Body of pancreas (tissue), 4 donors: ENCODE measurements at regions not wholly inside any gene's neighbourhood (a gene's known extent, or its start where the extent isn't known, plus 50 kb on each side); places are given as distances from the start of the nearest gene placed in this dataset.

ENCODE experiments used
- ATAC-seq: fragments of 150-250 bp; one replicate; pipeline ENCODE4 v1.9.1; 2016
- DNase-seq, 4 donors: peaks; one replicate each; pipeline ENCODE4 v3.0.0-alpha.2; 2019
- H3K27ac ChIP-seq, 4 donors: fragments of 200-600 bp; sonication (generic); 1 replicate in 3 of 4; 2 replicates in 1 of 4; pipeline versions ENCODE4 v1.5.1 to v1.6.1; 2016 to 2019; ENCODE audit warnings: mild to moderate bottlenecking in 1 of 4, mixed read lengths in 1 of 4, moderate library complexity in 1 of 4
- H3K27me3 ChIP-seq, 2 donors: fragments of 200-600 bp; sonication (generic); one replicate each; pipeline ENCODE4 v1.6.0; 2016; ENCODE audit warnings: mild to moderate bottlenecking in 1 of 2
- H3K36me3 ChIP-seq, 2 donors: fragments of 200-600 bp; sonication (generic); replicated peaks in 1 of 2; 2 replicates each; pipeline ENCODE4 v1.5.1; 2016; ENCODE audit warnings: low read depth in 2 of 2; ENCODE audit not compliant: insufficient read depth in 1 of 2
- H3K4me1 ChIP-seq: fragments of 200-600 bp; sonication (generic); one replicate; pipeline ENCODE4 v1.6.0; 2016
- H3K4me3 ChIP-seq, 2 donors: fragments of 200-600 bp; sonication (generic); 1 replicate in 1 of 2; 2 replicates in 1 of 2; pipeline ENCODE4 v1.5.1; 2016 to 2019
- H3K9me3 ChIP-seq, 3 donors: fragments of 200-600 bp; sonication (generic); 1 replicate in 2 of 3; 2 replicates in 1 of 3; pipeline ENCODE4 v1.5.1; 2016
- POLR2A ChIP-seq, 3 donors: fragments of 450-650 bp; IDR thresholded peaks; one replicate each; pipeline ENCODE4 v1.6.1; 2016; ENCODE audit warnings: antibody characterized with exemption in 3 of 3, mild to moderate bottlenecking in 2 of 3
- WGBS, 2 donors: methylation state at CpG; one replicate each; pipeline ENCODE4 v1.1.5; 2017; 5-methylcytosine and 5-hydroxymethylcytosine counted together
- intact Hi-C: fragments of 100-400 bp; cut with DNase I; formaldehyde crosslinking; loops from one replicate; pipeline ENCODE4 v1.15.1; 2023
- TF ChIP-seq, protein P1 (sequence below), 7 experiments: fragments of 450-650 bp in 4 of 7; fragments of 200-600 bp in 3 of 7; sonication (generic) in 3 of 7; IDR thresholded peaks; one replicate each; pipeline ENCODE4 v1.5.1; 2016 to 2019; ENCODE audit warnings: antibody characterized with exemption in 7 of 7

DNA sequence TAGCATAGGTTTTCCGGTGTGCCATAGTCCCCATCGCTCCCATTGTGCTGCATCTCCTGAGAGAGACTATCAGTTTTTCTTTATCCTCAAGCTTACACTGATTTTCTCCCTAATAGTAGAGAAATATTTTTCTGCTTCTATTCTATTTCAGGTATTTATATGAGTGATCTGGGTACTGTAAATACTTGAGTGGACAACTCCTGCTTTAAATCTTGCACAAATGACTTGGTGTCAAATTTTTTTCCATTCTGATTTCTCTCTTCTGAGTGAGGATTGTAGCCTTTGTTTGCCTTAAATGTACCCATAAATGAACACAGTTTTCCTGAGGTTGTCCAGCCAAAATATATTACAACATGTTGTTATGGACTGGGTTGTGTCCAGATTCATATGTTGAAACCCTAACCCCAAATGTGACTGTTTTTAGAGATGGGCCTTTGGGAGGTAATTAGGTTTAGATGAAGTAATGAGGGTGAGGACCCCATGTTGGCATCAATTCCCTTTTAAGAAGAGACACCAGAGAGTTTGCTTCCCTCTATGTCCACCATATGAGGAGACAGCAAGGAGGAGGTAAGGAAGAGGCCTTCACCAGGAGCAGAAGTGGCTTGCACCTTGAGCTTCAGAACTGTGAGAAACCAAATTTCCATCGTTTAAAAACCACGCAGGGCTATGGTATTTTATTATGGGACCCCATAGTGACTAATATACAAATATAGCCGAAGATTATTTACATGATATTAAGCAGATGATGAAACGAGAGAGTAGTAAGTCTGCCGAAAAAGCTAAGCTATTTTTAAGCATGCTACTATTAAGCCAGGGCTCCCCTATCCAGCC is 336.4 kb upstream of the MPDZ start:
- no peaks in the 10 kb centered on the region for H3K36me3 ChIP-seq
- H3K9me3 ChIP-seq, result no peaks in the 10 kb centered on the region
- ATAC-seq (no peak), DNase-seq (no peak)
- no peak overlapping the region for H3K4me3 ChIP-seq
- intact Hi-C loops, result no loop called here
- H3K27ac ChIP-seq, result no peak overlapping the region
- no peaks in the 10 kb centered on the region for H3K27me3 ChIP-seq
- whole genome bisulfite sequencing, 2 donors, result 58 to 68% methylated on average over 7 of the region's 7 CpGs
- H3K4me1 ChIP-seq, result no peaks in the 10 kb centered on the region
- TF ChIP-seq, protein P1, sequence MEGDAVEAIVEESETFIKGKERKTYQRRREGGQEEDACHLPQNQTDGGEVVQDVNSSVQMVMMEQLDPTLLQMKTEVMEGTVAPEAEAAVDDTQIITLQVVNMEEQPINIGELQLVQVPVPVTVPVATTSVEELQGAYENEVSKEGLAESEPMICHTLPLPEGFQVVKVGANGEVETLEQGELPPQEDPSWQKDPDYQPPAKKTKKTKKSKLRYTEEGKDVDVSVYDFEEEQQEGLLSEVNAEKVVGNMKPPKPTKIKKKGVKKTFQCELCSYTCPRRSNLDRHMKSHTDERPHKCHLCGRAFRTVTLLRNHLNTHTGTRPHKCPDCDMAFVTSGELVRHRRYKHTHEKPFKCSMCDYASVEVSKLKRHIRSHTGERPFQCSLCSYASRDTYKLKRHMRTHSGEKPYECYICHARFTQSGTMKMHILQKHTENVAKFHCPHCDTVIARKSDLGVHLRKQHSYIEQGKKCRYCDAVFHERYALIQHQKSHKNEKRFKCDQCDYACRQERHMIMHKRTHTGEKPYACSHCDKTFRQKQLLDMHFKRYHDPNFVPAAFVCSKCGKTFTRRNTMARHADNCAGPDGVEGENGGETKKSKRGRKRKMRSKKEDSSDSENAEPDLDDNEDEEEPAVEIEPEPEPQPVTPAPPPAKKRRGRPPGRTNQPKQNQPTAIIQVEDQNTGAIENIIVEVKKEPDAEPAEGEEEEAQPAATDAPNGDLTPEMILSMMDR (IDR thresholded peaks at IDR 0.05), result no peak
- no peak for TF ChIP-seq POLR2A (IDR thresholded peaks at IDR 0.05)

GRCh38 chr9:13614060-13614459 is 334.6 kb upstream of the MPDZ start:
- no peak overlapping the region for H3K27ac ChIP-seq
- no peaks in the 10 kb centered on the region for H3K27me3 ChIP-seq
- no peak for TF ChIP-seq POLR2A (IDR thresholded peaks at IDR 0.05)
- TF ChIP-seq, protein P1 (IDR thresholded peaks at IDR 0.05), result no peak
- DNase-seq (no peak), ATAC-seq (no peak)
- no peaks in the 10 kb centered on the region for H3K9me3 ChIP-seq
- intact Hi-C loops, result no loop called here
- no peak overlapping the region for H3K4me3 ChIP-seq
- H3K36me3 ChIP-seq, result no peaks in the 10 kb centered on the region
- WGBS, 2 donors, result 61 to 75% methylated on average over 4 of the region's 4 CpGs
- no peaks in the 10 kb centered on the region for H3K4me1 ChIP-seq

GRCh38 chr9:13613296-13613695 is 333.8 kb upstream of the MPDZ start:
- Histone ChIP-seq H3K27ac (no peak overlapping the region), H3K4me1 (no peaks in the 10 kb centered on the region), H3K4me3 (no peak overlapping the region), H3K9me3 (no peaks in the 10 kb centered on the region), H3K27me3 (no peaks in the 10 kb centered on the region), H3K36me3 (no peaks in the 10 kb centered on the region)
- WGBS, 2 donors, result 71 to 91% methylated on average over 2 of the region's 2 CpGs
- TF ChIP-seq POLR2A (IDR thresholded peaks at IDR 0.05), result no peak
- TF ChIP-seq, protein P1 (IDR thresholded peaks at IDR 0.05), result no peak
- no peak for DNase-seq
- intact Hi-C loops, result no loop called here
- no peak for ATAC-seq

GRCh38 chr9:13608451-13608850 is 329.0 kb upstream of the MPDZ start:
- TF ChIP-seq POLR2A (IDR thresholded peaks at IDR 0.05), result no peak
- TF ChIP-seq, protein P1 (IDR thresholded peaks at IDR 0.05), result no peak
- H3K27ac ChIP-seq, result no peak overlapping the region
- H3K4me3 ChIP-seq, result no peak overlapping the region

More at GRCh38 chr9:13608451-13608850, 329.0 kb upstream of the MPDZ start:
- no peaks in the 10 kb centered on the region for H3K9me3 ChIP-seq
- no peaks in the 10 kb centered on the region for H3K36me3 ChIP-seq
- intact Hi-C loops, result no loop called here
- WGBS, 2 donors, result 48 to 51% methylated on average over 6 of the region's 6 CpGs
- ATAC-seq, result no peak
- no peaks in the 10 kb centered on the region for H3K4me1 ChIP-seq
- no peaks in the 10 kb centered on the region for H3K27me3 ChIP-seq
- DNase-seq, result no peak
